Suprapubic skin (tissue), 4 donors: ENCODE measurements at regions not wholly inside any gene's neighbourhood (a gene's known extent, or its start where the extent isn't known, plus 50 kb on each side); places are given as distances from the start of the nearest gene placed in this dataset.
"Not testable (repeated sequence)": the region's sequence is repeated elsewhere in the genome, so short reads cannot be mapped to it uniquely, and the experiment has no call there.

Experiments used
- CTCF ChIP-seq, 2 donors: fragments of 200-600 bp in 1 of 2; fragments of 450-650 bp in 1 of 2; sonication (generic) in 1 of 2; IDR thresholded peaks; one replicate each; pipeline ENCODE4 v1.5.1; 2016 to 2019; ENCODE audit warnings: antibody characterized with exemption in 2 of 2, mild to moderate bottlenecking in 1 of 2, moderate library complexity in 1 of 2
- EP300 ChIP-seq: sonication (generic); formaldehyde crosslinking; IDR thresholded peaks from one replicate; pipeline ENCODE4 v1.6.1; 2017; ENCODE audit warnings: antibody characterized with exemption
- POLR2A ChIP-seq, 2 donors: fragments of 450-650 bp; IDR thresholded peaks; one replicate each; pipeline ENCODE4 v1.6.1; 2017; ENCODE audit warnings: antibody characterized with exemption in 2 of 2, mild to moderate bottlenecking in 2 of 2, moderate library complexity in 2 of 2
- POLR2AphosphoS5 ChIP-seq, 3 donors: sonication (generic); formaldehyde crosslinking; IDR thresholded peaks; one replicate each; pipeline ENCODE4 v1.6.1; 2017; ENCODE audit warnings: antibody characterized with exemption in 3 of 3

DNA sequence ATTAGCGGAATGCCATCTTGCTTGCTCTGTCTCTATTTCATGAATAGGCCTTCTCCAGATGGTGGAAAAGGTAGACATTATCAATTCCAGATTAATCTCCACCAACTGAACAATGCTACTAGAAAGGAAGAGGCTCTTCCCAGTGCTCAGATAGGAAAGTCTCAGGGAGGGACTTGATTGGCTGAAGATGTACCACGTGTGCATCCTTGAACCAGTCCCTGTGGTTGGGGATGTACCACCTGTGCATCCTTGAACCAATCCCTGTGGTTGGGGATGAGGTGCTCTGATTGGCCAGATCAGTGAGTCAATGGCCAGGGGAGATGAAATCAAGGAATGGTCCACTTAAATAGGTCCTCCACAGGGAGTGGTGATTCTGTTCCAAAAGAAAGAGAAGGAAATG is 246.2 kb downstream of the NPIPA7 start:
- TF ChIP-seq CTCF (IDR thresholded peaks at IDR 0.05); POLR2A (IDR thresholded peaks at IDR 0.05); EP300; POLR2AphosphoS5 (IDR thresholded peaks at IDR 0.05): not testable (repeated sequence)
